H1 (cell line): ENCODE measurements at regions not wholly inside any gene's neighbourhood (a gene's known extent, or its start where the extent isn't known, plus 50 kb on each side); places are given as distances from the start of the nearest gene placed in this dataset.

ENCODE experiments used
- CTCF ChIA-PET: fragments of 300-600 bp; sonication (Branson Sonifier 250); formaldehyde crosslinking; loops from one replicate; lab custom pipeline; 2021; ENCODE audit not compliant: partially characterized antibody; lab: Charles Lee
- POLR2A ChIA-PET: fragments of 300-600 bp; sonication (Branson Sonifier 250); formaldehyde crosslinking; loops from one replicate; lab custom pipeline; 2021; ENCODE audit warnings: inconsistent platforms; ENCODE audit not compliant: partially characterized antibody; lab: Charles Lee
- DNase-seq, 2 experiments: peaks; one replicate each; pipeline versions ENCODE4 v3.0.0 to v3.0.0-alpha.2; 2010 to 2022; ENCODE audit warnings: low spot score in 2 of 2, low read depth in 1 of 2, mixed read lengths in 1 of 2
- FAIRE-seq: peaks from 2 replicates; lab custom pipeline; 2011; peaks lifted over from hg19 to GRCh38; lab: Jason Lieb, UNC
- H2AFZ ChIP-seq: 2 replicates; pipeline ENCODE4 v1.8.1; 2012; ENCODE audit warnings: low read length, inconsistent platforms
- H2AK5ac ChIP-seq: 2 replicates; pipeline ENCODE4 v1.6.1; 2013; ENCODE audit warnings: low read depth, low read length
- H2BK120ac ChIP-seq: replicated peaks from 2 replicates; pipeline ENCODE3; 2013; ENCODE audit warnings: low read depth, low read length, inconsistent platforms
- H2BK12ac ChIP-seq: 2 replicates; pipeline ENCODE4 v1.6.1; 2013; ENCODE audit warnings: low read depth, low read length
- H2BK15ac ChIP-seq: 2 replicates; pipeline ENCODE4 v1.6.1; 2013; ENCODE audit warnings: low read length
- H2BK20ac ChIP-seq: 2 replicates; pipeline ENCODE4 v1.6.1; 2013; ENCODE audit warnings: low read length
- H2BK5ac ChIP-seq: 2 replicates; pipeline ENCODE4 v1.6.1; 2013; ENCODE audit warnings: low read depth, low read length
- H3K14ac ChIP-seq: 2 replicates; pipeline ENCODE4 v1.6.1; 2013; ENCODE audit warnings: inconsistent platforms; ENCODE audit not compliant: insufficient read length
- H3K18ac ChIP-seq: 2 replicates; pipeline ENCODE4 v1.6.1; 2013; ENCODE audit warnings: low read length; ENCODE audit errors: extremely low read depth
- H3K23ac ChIP-seq: 2 replicates; pipeline ENCODE4 v1.6.1; 2013; ENCODE audit warnings: inconsistent platforms; ENCODE audit not compliant: insufficient read length
- H3K23me2 ChIP-seq: 2 replicates; pipeline ENCODE4 v1.6.1; 2013; ENCODE audit warnings: low read depth, low read length
- H3K27ac ChIP-seq: 2 replicates; pipeline ENCODE4 v1.6.1; 2011; ENCODE audit warnings: low read depth, low read length, inconsistent platforms
- H3K27me3 ChIP-seq, 4 experiments: replicated peaks in 1 of 4; 1 replicate in 1 of 4; 2 replicates in 3 of 4; pipeline versions ENCODE4 v1.6.1 to v1.8.1; 2011 to 2013; ENCODE audit warnings: low read length in 3 of 4, mild to moderate bottlenecking in 3 of 4, inconsistent platforms in 2 of 4, mixed read lengths in 2 of 4, moderate library complexity in 1 of 4; ENCODE audit not compliant: control insufficient read depth in 3 of 4, insufficient read depth in 3 of 4; ENCODE audit errors: extremely low read depth in 1 of 4
- H3K36me3 ChIP-seq, 4 experiments: 2 replicates each; pipeline versions ENCODE4 v1.6.1 to v1.8.1; 2011 to 2013; ENCODE audit warnings: mild to moderate bottlenecking in 4 of 4, low read length in 3 of 4, moderate library complexity in 2 of 4, control low read depth in 1 of 4, inconsistent platforms in 1 of 4; ENCODE audit not compliant: insufficient read depth in 4 of 4, control insufficient read depth in 2 of 4
- H3K4ac ChIP-seq: replicated peaks from 2 replicates; pipeline ENCODE3; 2013; ENCODE audit warnings: low read length, low read depth, mixed read lengths, inconsistent platforms; ENCODE audit not compliant: insufficient read length
- H3K4me1 ChIP-seq, 4 experiments: replicated peaks in 1 of 4; 1 replicate in 1 of 4; 2 replicates in 3 of 4; pipeline versions ENCODE4 v1.6.1 to v1.8.1; 2011 to 2013; ENCODE audit warnings: low read length in 3 of 4, inconsistent platforms in 2 of 4, mixed read lengths in 1 of 4; ENCODE audit not compliant: insufficient read depth in 4 of 4, control insufficient read depth in 3 of 4
- H3K4me2 ChIP-seq, 2 experiments: 2 replicates each; pipeline versions ENCODE4 v1.6.1 to v1.8.1; 2011 to 2013; ENCODE audit warnings: low read depth in 2 of 2, low read length in 2 of 2, control low read depth in 1 of 2, inconsistent platforms in 1 of 2, mild to moderate bottlenecking in 1 of 2; ENCODE audit not compliant: insufficient read depth in 1 of 2
- H3K4me3 ChIP-seq, 4 experiments: fragments of 200-600, 300-600 bp in 1 of 4; sonication (generic), shearing (Covaris generic), sonication (Bioruptor Twin) in 1 of 4; 2 replicates each; pipeline versions ENCODE4 v1.5.1 to v1.8.1; 2011 to 2016; ENCODE audit warnings: low read length in 4 of 4, low read depth in 3 of 4, control low read depth in 2 of 4, inconsistent platforms in 2 of 4, mild to moderate bottlenecking in 2 of 4, mixed read lengths in 1 of 4, moderate library complexity in 1 of 4; ENCODE audit not compliant: insufficient read depth in 2 of 4; ENCODE audit errors: extremely low read depth in 1 of 4
- H3K56ac ChIP-seq: replicated peaks from 2 replicates; pipeline ENCODE3; 2013; ENCODE audit warnings: low read depth, mild to moderate bottlenecking, mixed read lengths, low read length, inconsistent platforms; ENCODE audit not compliant: insufficient read length
- H3K79me1 ChIP-seq: 2 replicates; pipeline ENCODE4 v1.6.1; 2013; ENCODE audit warnings: low read depth, low read length, control low read depth
- H3K79me2 ChIP-seq, 2 experiments: 2 replicates each; pipeline versions ENCODE4 v1.6.1 to v1.8.1; 2012 to 2013; ENCODE audit warnings: low read length in 2 of 2, mild to moderate bottlenecking in 2 of 2, inconsistent platforms in 1 of 2; ENCODE audit not compliant: insufficient read depth in 2 of 2, control insufficient read depth in 1 of 2
- H3K9ac ChIP-seq, 4 experiments: replicated peaks in 1 of 4; 1 replicate in 1 of 4; 2 replicates in 3 of 4; pipeline versions ENCODE4 v1.6.1 to v1.8.1; 2011 to 2013; ENCODE audit warnings: low read depth in 3 of 4, low read length in 3 of 4, control low read depth in 2 of 4, mild to moderate bottlenecking in 2 of 4, moderate library complexity in 2 of 4, inconsistent platforms in 1 of 4; ENCODE audit errors: extremely low read depth in 1 of 4
- H3K9me3 ChIP-seq, 2 experiments: 2 replicates each; pipeline versions ENCODE4 v1.6.1 to v1.8.1; 2012 to 2013; ENCODE audit warnings: mild to moderate bottlenecking in 2 of 2, moderate library complexity in 2 of 2, control low read depth in 1 of 2, inconsistent platforms in 1 of 2, low read depth in 1 of 2, low read length in 1 of 2, mixed read lengths in 1 of 2; ENCODE audit not compliant: insufficient read depth in 2 of 2
- H4K20me1 ChIP-seq, 2 experiments: replicated peaks in 1 of 2; 2 replicates each; pipeline versions ENCODE3 to v1.8.1; 2011 to 2013; ENCODE audit warnings: inconsistent platforms in 2 of 2, low read length in 2 of 2, mild to moderate bottlenecking in 1 of 2; ENCODE audit not compliant: insufficient read depth in 2 of 2, control insufficient read depth in 1 of 2
- H4K5ac ChIP-seq: 2 replicates; pipeline ENCODE4 v1.6.1; 2013; ENCODE audit warnings: low read length, low read depth, mixed read lengths, inconsistent platforms; ENCODE audit not compliant: insufficient read length
- H4K8ac ChIP-seq: 2 replicates; pipeline ENCODE4 v1.8.0; 2013; ENCODE audit warnings: mild to moderate bottlenecking, moderate library complexity, low read length, inconsistent platforms; ENCODE audit not compliant: insufficient read depth; ENCODE audit errors: extremely low read depth
- H4K91ac ChIP-seq: replicated peaks from 2 replicates; pipeline ENCODE3; 2013; ENCODE audit warnings: low read length, mixed read lengths, inconsistent platforms; ENCODE audit not compliant: insufficient read length
- BRCA1 ChIP-seq: IDR thresholded peaks from 2 replicates; pipeline ENCODE4 v1.6.1; 2012; ENCODE audit warnings: low read depth, low read length, improper control_type of control experiment
- FOSL1 ChIP-seq: IDR thresholded peaks from 2 replicates; pipeline ENCODE4 v1.6.1; 2011; ENCODE audit warnings: mild to moderate bottlenecking, low read depth, low read length, moderate library complexity; ENCODE audit not compliant: insufficient read depth
- NRF1 ChIP-seq: IDR thresholded peaks from 2 replicates; pipeline ENCODE4 v1.6.1; 2011; ENCODE audit warnings: mild to moderate bottlenecking, low read depth, low read length, improper control_type of control experiment
- RAD21 ChIP-seq, 2 experiments: IDR thresholded peaks in 1 of 2; conservative IDR thresholded peaks in 1 of 2; 2 replicates each; pipeline ENCODE4 v1.6.1; 2011; ENCODE audit warnings: low read depth in 2 of 2, low read length in 2 of 2, improper control_type of control experiment in 1 of 2, inconsistent platforms in 1 of 2, mild to moderate bottlenecking in 1 of 2, moderate library complexity in 1 of 2
- WGBS, 2 experiments: shearing (Covaris generic) in 1 of 2; methylation state at CpG; one replicate each; pipeline versions ENCODE4 v1.1.6 to v1.1.7; 2013 to 2015; ENCODE audit warnings: low lambda C conversion rate in 2 of 2, mixed read lengths in 2 of 2, inconsistent platforms in 1 of 2, low coverage in 1 of 2, missing lambda C conversion rate in 1 of 2; ENCODE audit not compliant: insufficient replicate concordance in 2 of 2, insufficient coverage in 1 of 2, insufficient read length in 1 of 2; ENCODE audit errors: extremely low coverage in 1 of 2, missing lambda C conversion rate in 1 of 2; 5-methylcytosine and 5-hydroxymethylcytosine counted together
- TF ChIP-seq, protein P1 (sequence below): IDR thresholded peaks from 2 replicates; pipeline ENCODE4 v1.6.1; 2012; ENCODE audit warnings: low read length, inconsistent platforms

DNA sequence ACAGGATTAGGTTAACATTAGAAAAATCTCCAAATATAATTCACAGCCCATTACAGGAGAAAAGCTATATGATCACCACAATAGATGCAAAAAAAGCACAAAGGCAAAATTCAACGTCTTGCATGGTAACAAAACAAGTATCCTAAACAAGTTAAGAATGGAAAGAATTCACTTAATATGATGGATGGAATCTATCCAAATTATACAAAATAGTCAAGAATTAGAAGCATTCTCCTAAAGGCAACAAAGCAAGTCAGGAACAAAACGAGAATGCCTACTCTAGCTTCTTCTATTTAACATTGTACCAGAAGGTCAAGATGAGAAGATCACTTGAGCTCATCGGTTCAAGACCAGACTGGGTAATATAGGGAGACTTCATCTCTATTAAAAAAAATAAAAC is 442.8 kb downstream of the SETD4 start:
- no peak overlapping the region for H2BK5ac ChIP-seq

More for the DNA sequence above, 442.8 kb downstream of the SETD4 start:
- Histone ChIP-seq H3K4me1 (no peaks in the 10 kb centered on the region; a peak in 1 of 7 replicates), H3K23ac (no peak overlapping the region), H3K18ac (no peak overlapping the region), H4K20me1 (no peaks in the 10 kb centered on the region), H3K14ac (no peak overlapping the region), H3K27me3 (no peaks in the 10 kb centered on the region), H4K5ac (no peak overlapping the region), H3K27ac (no peak overlapping the region), H4K91ac (no peak overlapping the region), H3K4me3 (no peak overlapping the region), H2AK5ac (no peak overlapping the region), H3K9ac (no peak overlapping the region), H3K79me1 (no peaks in the 10 kb centered on the region), H3K23me2 (no peaks in the 10 kb centered on the region), H3K56ac (no peak overlapping the region), H2AFZ (no peak overlapping the region), H3K36me3 (no peaks in the 10 kb centered on the region), H3K79me2 (no peaks in the 10 kb centered on the region), H4K8ac (no peak overlapping the region), H3K9me3 (0 out of 4 replicates have a peak, but pooled peaks cover 0 to 4% of the 10 kb centered on the region in 2 experiments), H2BK20ac (no peak overlapping the region), H2BK12ac (no peak overlapping the region), H2BK15ac (no peak overlapping the region), H3K4me2 (no peak overlapping the region), H2BK120ac (no peak overlapping the region), H3K4ac (no peak overlapping the region)
- no peak for FAIRE-seq
- TF ChIP-seq NRF1 = no peak
- TF ChIP-seq, protein P1, sequence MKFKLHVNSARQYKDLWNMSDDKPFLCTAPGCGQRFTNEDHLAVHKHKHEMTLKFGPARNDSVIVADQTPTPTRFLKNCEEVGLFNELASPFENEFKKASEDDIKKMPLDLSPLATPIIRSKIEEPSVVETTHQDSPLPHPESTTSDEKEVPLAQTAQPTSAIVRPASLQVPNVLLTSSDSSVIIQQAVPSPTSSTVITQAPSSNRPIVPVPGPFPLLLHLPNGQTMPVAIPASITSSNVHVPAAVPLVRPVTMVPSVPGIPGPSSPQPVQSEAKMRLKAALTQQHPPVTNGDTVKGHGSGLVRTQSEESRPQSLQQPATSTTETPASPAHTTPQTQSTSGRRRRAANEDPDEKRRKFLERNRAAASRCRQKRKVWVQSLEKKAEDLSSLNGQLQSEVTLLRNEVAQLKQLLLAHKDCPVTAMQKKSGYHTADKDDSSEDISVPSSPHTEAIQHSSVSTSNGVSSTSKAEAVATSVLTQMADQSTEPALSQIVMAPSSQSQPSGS = no peak
- no peak for TF ChIP-seq RAD21 (IDR thresholded peaks at IDR 0.05 in 1 of 2, conservative IDR thresholded peaks at IDR 0.05 in 1 of 2; ENCODE audit: low read depth in 2 of 2, low read length in 2 of 2)
- TF ChIP-seq FOSL1 = no peak
- no peak for TF ChIP-seq BRCA1
- ChIA-PET POLR2A (no interaction called here), CTCF (no interaction called here)
- DNase-seq = no peak
- 93% methylated on average over 3 of the region's 3 CpGs; no CpG with 5 or more reads in 1 of the 2 experiments for WGBS, 2 experiments
